Uterus (tissue), 3 donors: ENCODE measurements at regions not wholly inside any gene's neighbourhood (a gene's known extent, or its start where the extent isn't known, plus 50 kb on each side); places are given as distances from the start of the nearest gene placed in this dataset.
"Not testable (repeated sequence)": the region's sequence is repeated elsewhere in the genome, so short reads cannot be mapped to it uniquely, and the experiment has no call there.

Source experiments
- DNase-seq, 2 donors: peaks; one replicate each; pipeline ENCODE4 v3.0.0-alpha.2; 2019 to 2020
- H3K27ac ChIP-seq, 2 donors: fragments of 200-600 bp; sonication (generic); 1 replicate in 1 of 2; 2 replicates in 1 of 2; pipeline ENCODE4 v1.5.1; 2016 to 2018
- H3K27me3 ChIP-seq, 2 donors: fragments of 200-600 bp; sonication (generic); one replicate each; pipeline ENCODE4 v1.5.1; 2018 to 2019; ENCODE audit warnings: control low read depth in 1 of 2
- H3K36me3 ChIP-seq, 2 donors: fragments of 200-600 bp; sonication (generic); one replicate each; pipeline ENCODE4 v1.5.1; 2019; ENCODE audit warnings: control low read depth in 1 of 2
- H3K4me1 ChIP-seq, 2 donors: fragments of 200-600 bp; sonication (generic); one replicate each; pipeline ENCODE4 v1.5.1; 2018 to 2019; ENCODE audit warnings: control low read depth in 1 of 2
- H3K4me3 ChIP-seq, 2 donors: fragments of 200-600 bp; sonication (generic); 1 replicate in 1 of 2; 2 replicates in 1 of 2; pipeline ENCODE4 v1.5.1; 2018 to 2019; ENCODE audit warnings: mild to moderate bottlenecking in 1 of 2
- H3K9me3 ChIP-seq, 2 donors: fragments of 200-600 bp; sonication (generic); one replicate each; pipeline ENCODE4 v1.5.1; 2019; ENCODE audit warnings: control low read depth in 1 of 2
- POLR2A ChIP-seq, 2 donors: fragments of 450-650 bp; IDR thresholded peaks; one replicate each; pipeline ENCODE4 v1.6.1; 2016; ENCODE audit warnings: antibody characterized with exemption in 2 of 2, mild to moderate bottlenecking in 1 of 2, moderate library complexity in 1 of 2
- intact Hi-C: fragments of 100-400 bp; cut with DNase I; formaldehyde crosslinking; loops from one replicate; pipeline ENCODE4 v1.15.1; 2023; ENCODE audit warnings: low total_unique reads
- TF ChIP-seq, protein P1 (sequence below), 4 experiments: fragments of 200-600 bp in 2 of 4; fragments of 450-650 bp in 2 of 4; sonication (generic) in 2 of 4; IDR thresholded peaks; one replicate each; pipeline ENCODE4 v1.5.1; 2016 to 2019; ENCODE audit warnings: antibody characterized with exemption in 4 of 4, mild to moderate bottlenecking in 2 of 4, moderate library complexity in 1 of 4
- donor health status: DM: yes; HTN: yes; CAD: no.

DNA sequence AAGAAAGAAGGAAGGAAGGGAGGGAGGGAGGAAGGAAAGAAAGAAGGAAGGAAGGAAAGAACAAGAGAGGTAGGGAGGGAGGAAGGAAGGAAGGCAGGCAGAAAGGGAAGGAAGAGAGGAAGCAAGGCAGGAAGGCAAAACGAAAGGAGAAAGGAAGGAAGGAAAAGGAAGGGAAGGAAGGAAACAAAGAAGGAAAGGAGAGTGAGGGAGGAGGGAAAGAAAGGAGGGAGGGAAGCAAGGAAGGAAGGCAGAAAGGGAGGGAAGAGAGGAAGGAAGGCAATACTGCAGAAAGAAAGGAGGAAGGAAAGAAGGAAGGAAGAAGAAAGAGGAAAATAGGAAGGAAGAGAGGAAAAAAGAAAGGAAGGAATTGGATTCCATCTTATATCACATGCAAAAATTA, 1303.1 kb upstream of the TMEM132C start:
- H3K4me3 ChIP-seq = no peak overlapping the region
- no peak overlapping the region for H3K27ac ChIP-seq
- H3K4me1 ChIP-seq = no peaks in the 10 kb centered on the region
- H3K27me3 ChIP-seq = no peaks in the 10 kb centered on the region
- no peak for DNase-seq
- TF ChIP-seq, protein P1, sequence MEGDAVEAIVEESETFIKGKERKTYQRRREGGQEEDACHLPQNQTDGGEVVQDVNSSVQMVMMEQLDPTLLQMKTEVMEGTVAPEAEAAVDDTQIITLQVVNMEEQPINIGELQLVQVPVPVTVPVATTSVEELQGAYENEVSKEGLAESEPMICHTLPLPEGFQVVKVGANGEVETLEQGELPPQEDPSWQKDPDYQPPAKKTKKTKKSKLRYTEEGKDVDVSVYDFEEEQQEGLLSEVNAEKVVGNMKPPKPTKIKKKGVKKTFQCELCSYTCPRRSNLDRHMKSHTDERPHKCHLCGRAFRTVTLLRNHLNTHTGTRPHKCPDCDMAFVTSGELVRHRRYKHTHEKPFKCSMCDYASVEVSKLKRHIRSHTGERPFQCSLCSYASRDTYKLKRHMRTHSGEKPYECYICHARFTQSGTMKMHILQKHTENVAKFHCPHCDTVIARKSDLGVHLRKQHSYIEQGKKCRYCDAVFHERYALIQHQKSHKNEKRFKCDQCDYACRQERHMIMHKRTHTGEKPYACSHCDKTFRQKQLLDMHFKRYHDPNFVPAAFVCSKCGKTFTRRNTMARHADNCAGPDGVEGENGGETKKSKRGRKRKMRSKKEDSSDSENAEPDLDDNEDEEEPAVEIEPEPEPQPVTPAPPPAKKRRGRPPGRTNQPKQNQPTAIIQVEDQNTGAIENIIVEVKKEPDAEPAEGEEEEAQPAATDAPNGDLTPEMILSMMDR (IDR thresholded peaks at IDR 0.05) = no peak
- intact Hi-C loops = no loop called here
- no peaks in the 10 kb centered on the region for H3K9me3 ChIP-seq
- no peaks in the 10 kb centered on the region for H3K36me3 ChIP-seq

DNA sequence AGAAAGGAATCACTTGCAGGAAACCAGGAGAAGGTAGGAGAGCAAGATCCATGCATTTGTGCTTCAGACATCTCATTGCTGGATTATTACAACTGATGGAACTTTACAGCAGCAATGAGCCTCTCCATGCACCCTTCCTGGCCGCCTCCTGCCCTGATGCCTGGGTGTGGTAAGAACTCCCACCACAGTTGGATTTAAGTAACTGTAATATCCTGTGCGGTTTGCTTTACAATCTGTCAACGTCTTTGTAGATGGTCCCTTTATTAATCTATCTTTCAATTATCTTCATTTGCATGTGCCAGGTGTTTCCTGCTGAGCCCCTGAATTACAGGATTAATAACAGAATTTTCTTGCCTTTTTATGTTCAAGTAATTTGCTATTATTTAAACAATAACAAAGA, 1300.5 kb upstream of the TMEM132C start:
- intact Hi-C loops = no loop called here
- no peak for DNase-seq

DNA sequence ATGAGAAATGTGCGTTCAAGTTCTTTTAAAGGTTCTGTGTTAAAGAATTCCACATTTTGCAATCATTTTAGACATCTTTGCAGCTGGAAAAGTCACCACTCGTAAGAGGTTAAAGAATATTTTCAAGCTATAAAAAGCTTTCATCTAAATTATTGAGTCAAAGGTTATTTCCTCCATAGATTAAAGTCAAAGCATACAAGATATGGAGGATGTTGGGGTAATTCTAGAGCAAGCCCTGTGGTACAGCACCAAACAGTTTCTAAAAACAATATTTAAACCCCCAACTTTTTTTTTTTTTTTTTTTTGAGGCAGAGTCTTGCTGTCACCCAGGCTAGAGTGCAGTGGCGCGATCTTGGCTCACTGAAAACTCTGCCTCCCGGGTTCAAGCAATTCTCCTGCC, 1299.8 kb upstream of the TMEM132C start:
- no peak for DNase-seq

More for the DNA sequence above, 1300.5 kb upstream of the TMEM132C start:
- Histone ChIP-seq H3K36me3 (no peaks in the 10 kb centered on the region), H3K27ac (no peak overlapping the region), H3K4me1 (no peaks in the 10 kb centered on the region), H3K9me3 (no peaks in the 10 kb centered on the region), H3K27me3 (no peaks in the 10 kb centered on the region), H3K4me3 (no peak overlapping the region)
- TF ChIP-seq POLR2A (IDR thresholded peaks at IDR 0.05) = no peak
- TF ChIP-seq, protein P1 (IDR thresholded peaks at IDR 0.05) = no peak

DNA sequence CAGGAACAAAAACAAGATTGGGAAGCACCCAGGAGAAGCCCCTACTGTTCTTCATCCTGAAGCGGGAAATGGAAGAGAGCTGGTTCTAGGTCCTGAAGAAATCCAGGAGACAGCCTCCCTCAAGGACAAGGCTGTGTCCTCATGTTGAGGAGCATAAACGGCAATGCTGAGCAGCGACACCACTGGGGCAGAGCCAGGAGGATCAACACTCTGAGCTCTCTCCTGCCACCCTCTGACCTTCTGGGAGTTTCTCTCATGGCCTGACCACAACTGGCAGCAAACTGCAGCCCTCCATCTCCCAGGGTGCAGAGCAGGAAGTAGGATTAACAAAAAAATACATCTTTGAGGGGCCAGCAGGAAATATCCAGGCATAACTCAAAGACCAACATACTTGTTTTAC, 1292.2 kb upstream of the TMEM132C start:
- no peak for DNase-seq
- Histone ChIP-seq H3K27ac (no peak overlapping the region), H3K36me3 (no peaks in the 10 kb centered on the region), H3K9me3 (no peaks in the 10 kb centered on the region), H3K4me1 (no peaks in the 10 kb centered on the region), H3K27me3 (no peaks in the 10 kb centered on the region), H3K4me3 (no peak overlapping the region)
- TF ChIP-seq POLR2A (IDR thresholded peaks at IDR 0.05) = no peak
- TF ChIP-seq, protein P1 (IDR thresholded peaks at IDR 0.05) = no peak
- intact Hi-C loops = no loop called here

More for the DNA sequence above, 1299.8 kb upstream of the TMEM132C start:
- H3K36me3 ChIP-seq = no peaks in the 10 kb centered on the region
- H3K9me3 ChIP-seq = no peaks in the 10 kb centered on the region
- no peak overlapping the region for H3K27ac ChIP-seq
- TF ChIP-seq, protein P1 (IDR thresholded peaks at IDR 0.05) = no peak
- TF ChIP-seq POLR2A (IDR thresholded peaks at IDR 0.05) = no peak
- intact Hi-C loops = no loop called here
- no peaks in the 10 kb centered on the region for H3K27me3 ChIP-seq
- H3K4me3 ChIP-seq = no peak overlapping the region
- H3K4me1 ChIP-seq = no peaks in the 10 kb centered on the region

DNA sequence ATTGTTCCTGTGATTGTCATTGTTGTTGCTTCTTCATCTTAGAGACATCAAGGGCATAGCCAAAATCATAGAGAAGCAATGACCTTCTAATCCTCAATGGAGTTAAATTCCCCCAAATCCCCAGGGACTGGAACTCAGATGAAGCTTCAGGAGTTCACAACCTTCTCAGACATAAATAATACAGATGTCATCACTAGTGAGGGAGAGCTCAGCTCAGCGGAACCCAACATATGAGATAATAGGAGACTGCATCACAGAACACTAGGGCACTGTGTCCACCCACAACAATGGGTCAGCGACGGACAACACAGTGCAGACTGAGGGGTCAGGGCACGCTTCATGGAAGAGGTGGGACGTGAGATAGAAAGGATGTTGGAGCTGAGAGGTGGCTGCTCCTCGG, 1290.4 kb upstream of the TMEM132C start:
- TF ChIP-seq POLR2A (IDR thresholded peaks at IDR 0.05) = no peak
- TF ChIP-seq, protein P1 (IDR thresholded peaks at IDR 0.05) = no peak
- H3K4me1 ChIP-seq = no peaks in the 10 kb centered on the region
- H3K27ac ChIP-seq = no peak overlapping the region
- DNase-seq = no peak
- H3K4me3 ChIP-seq = no peak overlapping the region
- no peaks in the 10 kb centered on the region for H3K36me3 ChIP-seq
- no peaks in the 10 kb centered on the region for H3K9me3 ChIP-seq
- no peaks in the 10 kb centered on the region for H3K27me3 ChIP-seq
- intact Hi-C loops = no loop called here

DNA sequence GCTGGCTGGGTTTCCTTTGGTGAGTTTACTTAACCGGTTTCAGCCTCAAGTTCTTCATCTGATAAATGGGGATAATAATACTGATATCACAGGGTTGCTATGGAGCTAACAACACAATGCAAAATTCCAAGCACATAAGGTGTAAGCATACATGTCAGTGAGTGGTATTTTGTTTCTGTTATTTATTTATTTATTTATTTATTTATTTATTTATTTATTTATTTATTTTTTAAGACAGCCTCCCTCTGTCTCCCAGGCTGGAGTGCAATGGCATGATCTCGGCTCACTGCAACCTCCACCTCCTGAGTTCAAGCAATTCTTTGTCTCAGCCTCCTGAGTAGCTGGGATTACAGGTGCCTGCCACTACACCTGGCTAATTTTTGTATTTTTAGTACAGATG, 1287.4 kb upstream of the TMEM132C start:
- H3K4me3 ChIP-seq, H3K27me3 ChIP-seq, DNase-seq, H3K27ac ChIP-seq, H3K36me3 ChIP-seq, H3K4me1 ChIP-seq, H3K9me3 ChIP-seq, intact Hi-C loops: not testable (repeated sequence)
